ENCODE measurements at regions not wholly inside any gene's neighbourhood (a gene's known extent, or its start where the extent isn't known, plus 50 kb on each side); places are given as distances from the start of the nearest gene placed in this dataset.

DNA sequence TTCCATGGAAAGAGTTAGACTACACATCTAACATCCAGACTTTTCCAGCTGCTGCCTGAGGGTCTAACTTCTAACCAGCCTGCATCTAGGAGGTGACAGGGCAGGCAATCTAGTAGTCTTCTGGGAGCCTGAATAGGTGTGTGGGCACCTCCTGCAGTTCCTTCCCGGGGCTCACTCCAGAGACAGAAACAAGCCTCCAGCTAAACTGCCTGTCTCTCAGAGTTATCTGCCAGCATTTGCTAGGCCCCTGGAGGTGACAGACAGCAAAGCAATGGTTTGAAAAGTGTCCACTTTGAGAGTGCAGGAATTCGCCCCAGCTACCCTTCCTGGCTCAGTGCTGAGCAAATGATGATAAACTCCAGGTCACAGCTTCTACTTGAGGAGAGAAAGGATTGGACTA is 240.5 kb upstream of the PRSS16 start:
- TF ChIP-seq, protein P1, sequence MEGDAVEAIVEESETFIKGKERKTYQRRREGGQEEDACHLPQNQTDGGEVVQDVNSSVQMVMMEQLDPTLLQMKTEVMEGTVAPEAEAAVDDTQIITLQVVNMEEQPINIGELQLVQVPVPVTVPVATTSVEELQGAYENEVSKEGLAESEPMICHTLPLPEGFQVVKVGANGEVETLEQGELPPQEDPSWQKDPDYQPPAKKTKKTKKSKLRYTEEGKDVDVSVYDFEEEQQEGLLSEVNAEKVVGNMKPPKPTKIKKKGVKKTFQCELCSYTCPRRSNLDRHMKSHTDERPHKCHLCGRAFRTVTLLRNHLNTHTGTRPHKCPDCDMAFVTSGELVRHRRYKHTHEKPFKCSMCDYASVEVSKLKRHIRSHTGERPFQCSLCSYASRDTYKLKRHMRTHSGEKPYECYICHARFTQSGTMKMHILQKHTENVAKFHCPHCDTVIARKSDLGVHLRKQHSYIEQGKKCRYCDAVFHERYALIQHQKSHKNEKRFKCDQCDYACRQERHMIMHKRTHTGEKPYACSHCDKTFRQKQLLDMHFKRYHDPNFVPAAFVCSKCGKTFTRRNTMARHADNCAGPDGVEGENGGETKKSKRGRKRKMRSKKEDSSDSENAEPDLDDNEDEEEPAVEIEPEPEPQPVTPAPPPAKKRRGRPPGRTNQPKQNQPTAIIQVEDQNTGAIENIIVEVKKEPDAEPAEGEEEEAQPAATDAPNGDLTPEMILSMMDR (IDR thresholded peaks at IDR 0.05) = no peak
- TF ChIP-seq POLR2A (IDR thresholded peaks at IDR 0.05) = no peak

Measured in body of pancreas (tissue), 4 donors.